Frontal cortex (tissue), 3 donors: ENCODE measurements at regions not wholly inside any gene's neighbourhood (a gene's known extent, or its start where the extent isn't known, plus 50 kb on each side); places are given as distances from the start of the nearest gene placed in this dataset.
A peak's percentile ranks its signal among the peaks of the same experiment; 100 is the strongest.
"Not testable (repeated sequence)": the region's sequence is repeated elsewhere in the genome, so short reads cannot be mapped to it uniquely, and the experiment has no call there.

Experiments used
- DNase-seq, 2 donors: peaks; one replicate each; pipeline ENCODE4 v3.0.0; 2012; ENCODE audit warnings: low spot score in 2 of 2
- FAIRE-seq: peaks from 2 replicates; lab custom pipeline; 2012; peaks lifted over from hg19 to GRCh38; lab: Jason Lieb, UNC
- donor health status: control.
- donor health status: control.
- donor health status: control.

DNA sequence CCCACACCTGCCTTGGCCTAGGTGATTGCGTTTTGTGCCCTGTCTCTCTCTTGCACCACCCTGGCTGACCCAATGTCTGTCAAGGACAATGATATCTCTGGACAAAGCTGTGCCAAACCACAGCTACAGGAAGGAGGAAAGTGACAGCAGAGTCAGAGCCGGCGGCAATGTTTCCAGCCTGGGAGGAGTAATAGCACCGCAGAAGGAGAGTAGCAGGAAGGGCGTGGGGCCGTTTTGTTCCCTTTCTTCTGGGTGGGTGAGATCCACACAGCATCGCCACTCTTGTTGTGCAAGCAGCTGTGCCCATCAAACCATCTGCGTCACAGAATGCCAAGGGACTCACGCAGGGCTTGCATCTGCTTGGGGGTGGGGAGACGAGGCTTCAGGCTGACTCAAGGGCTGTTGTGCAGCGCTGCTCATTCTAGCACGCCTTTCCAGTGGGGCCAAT is 341.6 kb upstream of the AUTS2 start:
- DNase-seq: peak in 1 of 2 donors; percentile 31

DNA sequence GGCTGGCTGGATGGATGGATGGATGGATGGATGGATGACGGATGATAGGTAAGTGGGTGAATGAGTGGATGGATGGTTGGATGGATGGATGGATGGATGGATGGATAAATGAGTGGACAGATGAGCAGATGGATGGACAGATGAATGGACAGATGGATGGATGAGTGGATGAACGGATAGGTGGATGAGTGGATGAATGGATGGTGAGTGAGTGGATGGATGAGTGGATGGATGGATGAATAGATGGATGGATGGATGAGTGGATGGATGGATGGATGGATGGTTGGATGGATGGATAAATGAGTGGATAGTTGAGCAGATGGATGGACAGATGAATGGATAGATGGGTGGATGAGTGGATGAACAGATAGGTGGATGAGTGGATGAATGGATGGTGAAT is 340.7 kb upstream of the AUTS2 start:
- FAIRE-seq (no peak), DNase-seq (no peak)

More for the DNA sequence above, 341.6 kb upstream of the AUTS2 start:
- FAIRE-seq: no peak

DNA sequence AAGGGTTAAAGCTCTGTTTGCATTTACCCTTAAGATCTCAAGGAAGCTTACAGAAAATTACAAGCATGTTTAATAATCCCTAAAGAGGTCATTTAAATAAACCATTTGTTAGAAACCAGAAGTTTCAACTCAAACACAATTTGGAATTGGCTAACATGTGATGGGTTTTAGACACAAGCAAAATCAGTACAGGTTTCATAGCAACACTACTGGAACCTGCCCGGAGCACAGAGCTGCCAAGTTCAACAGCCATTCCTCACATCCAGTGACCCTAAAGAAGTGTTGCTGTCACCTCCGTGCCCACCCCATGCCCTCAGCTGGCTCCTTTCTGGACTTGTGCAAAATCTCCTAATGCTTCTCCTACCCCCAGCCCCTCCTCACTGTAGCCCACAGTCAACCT is 338.8 kb upstream of the AUTS2 start:
- FAIRE-seq (no peak), DNase-seq (no peak)

DNA sequence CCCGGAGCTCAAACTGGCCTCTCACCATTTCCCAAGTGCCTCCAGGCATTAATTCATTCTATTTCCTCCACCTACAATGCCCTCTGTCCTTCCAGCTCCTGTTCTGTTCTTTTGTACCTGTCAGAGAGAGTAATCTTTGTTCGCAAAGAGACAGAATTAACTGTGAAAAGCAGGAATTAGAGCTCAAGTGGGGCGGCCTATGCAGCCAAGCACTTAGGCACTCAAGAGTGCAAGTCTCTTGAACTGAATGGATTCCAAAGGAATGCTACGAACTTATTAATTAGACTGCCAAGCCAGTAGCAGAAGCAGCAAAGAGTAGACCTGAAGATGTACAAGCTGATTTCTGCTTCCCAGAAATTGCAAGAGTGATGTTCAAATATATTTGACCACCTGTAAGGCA is 338.3 kb upstream of the AUTS2 start:
- FAIRE-seq (no peak), DNase-seq (no peak)

DNA sequence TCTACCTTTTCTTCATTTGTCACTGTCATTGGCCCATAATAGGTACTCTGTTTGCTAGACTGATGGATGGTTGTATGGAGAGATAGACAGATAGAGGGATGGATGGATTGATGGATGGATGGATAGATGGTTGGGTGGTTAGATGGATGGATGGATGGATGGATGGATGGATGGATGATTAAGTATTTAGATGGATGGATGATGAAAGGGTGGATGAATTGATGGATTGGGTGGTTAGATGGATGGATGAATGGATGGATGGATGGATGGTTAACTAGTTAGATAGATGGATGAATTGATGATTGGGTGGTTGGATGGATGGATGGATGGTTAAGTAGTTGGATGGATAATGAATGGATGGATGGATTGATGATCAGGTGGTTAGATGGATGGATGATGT is 334.7 kb upstream of the AUTS2 start:
- FAIRE-seq (no peak), DNase-seq (no peak)

DNA sequence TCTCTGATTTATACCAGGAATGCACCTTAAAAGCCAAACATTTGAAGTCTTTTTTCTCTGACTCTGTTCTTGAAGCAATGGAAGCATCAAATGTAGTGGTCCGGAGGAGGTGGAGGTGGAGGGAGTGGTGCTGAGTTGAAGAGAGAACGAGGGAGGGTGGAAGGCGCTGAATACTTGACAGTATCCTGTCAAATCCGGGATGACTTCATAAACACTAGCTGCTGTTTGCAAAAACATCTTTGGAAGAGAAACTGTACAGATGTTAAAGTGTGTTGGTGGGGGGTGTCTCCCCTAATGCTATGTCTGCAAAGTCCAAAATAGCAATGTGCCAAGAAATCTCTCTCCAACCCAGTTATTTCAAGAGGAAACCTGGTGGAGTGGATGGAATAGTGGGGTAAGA is 328.5 kb upstream of the AUTS2 start:
- DNase-seq (no peak), FAIRE-seq (no peak)

DNA sequence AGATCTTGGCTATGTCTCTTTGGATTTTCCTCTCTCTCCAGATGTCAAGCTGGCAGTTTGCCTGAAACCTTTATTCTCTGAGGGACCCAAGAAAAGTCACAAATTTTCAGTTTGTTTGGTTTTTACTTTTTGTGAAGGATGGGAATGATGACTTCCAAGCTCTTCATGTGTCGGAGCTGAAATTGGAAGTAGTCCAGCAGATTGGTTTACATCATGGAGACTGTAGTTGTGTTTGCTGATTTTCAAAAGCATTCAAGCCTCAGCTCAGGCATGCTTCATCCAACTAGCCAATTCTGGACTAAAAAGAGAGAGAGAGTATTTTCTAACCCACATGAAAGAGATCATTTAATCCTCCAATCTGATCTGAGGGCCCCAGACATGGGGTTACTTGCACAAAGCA is 326.2 kb upstream of the AUTS2 start:
- no peak for FAIRE-seq
- no peak for DNase-seq

DNA sequence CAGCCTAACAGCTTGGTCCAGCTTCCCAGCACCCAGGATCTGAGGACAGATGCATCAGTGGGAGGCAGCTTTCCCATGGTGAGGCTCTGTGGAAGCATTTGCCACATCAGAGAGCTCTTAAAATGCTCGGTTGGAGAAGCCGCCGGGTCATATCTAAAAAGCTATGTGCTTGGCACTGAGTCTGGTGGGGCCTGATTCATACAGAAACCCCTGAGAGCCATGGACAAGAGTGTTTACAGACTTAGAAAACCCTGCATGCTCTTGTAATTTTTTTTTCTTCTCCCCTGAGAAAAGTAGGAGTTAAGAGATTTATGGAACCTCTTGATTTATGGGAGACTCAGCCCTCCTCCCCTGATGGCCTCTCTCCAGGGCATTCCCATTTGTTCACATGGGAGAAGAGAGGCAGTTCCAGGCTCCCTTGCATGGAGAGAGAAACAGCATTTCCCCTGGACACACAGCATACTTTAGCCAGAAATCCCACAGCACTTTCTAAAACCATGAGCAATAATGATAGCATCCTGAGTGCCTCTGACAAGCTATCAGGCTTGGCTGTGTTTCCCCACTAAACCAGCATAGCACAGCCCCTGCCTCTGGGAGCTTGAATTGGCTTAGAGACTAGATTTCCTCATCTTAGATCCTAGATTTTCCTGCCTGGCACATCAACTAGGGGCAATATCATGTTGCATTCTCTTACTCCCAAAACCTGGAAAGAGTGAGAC is 322.1 kb upstream of the AUTS2 start:
- no peak for FAIRE-seq
- DNase-seq: no peak

DNA sequence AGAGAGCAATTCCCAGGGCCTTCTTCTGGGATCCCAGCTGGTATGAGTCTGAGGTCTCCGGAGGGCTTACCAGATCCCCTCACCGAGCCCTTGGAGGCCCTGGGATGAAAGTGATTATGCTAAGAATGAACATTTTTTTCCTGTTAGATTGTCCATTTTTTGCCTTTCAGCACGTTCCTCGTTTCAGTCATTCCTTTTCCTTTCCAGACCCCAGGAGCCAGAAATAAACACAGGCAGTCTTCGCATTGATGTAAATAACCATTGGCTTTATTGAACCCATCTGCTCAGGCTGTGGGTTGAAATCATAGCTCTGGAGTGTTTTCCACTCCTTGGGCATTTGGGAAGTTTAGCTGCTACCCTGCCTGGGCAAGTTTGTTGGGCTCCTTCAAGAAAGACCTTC is 320.9 kb upstream of the AUTS2 start:
- DNase-seq: no peak
- FAIRE-seq: no peak

DNA sequence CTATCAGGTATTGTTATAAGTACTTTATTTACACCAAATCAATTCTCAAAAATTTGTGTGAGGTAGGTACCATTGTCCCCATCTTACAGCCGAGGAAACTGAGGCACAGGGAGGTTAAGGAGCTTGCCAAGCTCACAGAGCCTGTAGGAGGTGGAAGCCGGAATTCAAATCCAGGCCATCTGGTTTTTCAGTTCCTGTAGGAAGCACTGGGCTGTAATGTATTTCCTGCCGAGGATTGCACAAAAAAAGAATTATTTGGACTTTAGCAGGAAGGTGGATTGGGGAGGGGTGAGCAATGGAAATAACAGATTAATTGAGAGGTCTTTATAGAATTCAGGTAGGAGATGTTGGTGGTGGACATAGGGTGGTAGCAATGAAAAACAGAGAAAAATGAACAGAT is 315.3 kb upstream of the AUTS2 start:
- no peak for DNase-seq
- no peak for FAIRE-seq

DNA sequence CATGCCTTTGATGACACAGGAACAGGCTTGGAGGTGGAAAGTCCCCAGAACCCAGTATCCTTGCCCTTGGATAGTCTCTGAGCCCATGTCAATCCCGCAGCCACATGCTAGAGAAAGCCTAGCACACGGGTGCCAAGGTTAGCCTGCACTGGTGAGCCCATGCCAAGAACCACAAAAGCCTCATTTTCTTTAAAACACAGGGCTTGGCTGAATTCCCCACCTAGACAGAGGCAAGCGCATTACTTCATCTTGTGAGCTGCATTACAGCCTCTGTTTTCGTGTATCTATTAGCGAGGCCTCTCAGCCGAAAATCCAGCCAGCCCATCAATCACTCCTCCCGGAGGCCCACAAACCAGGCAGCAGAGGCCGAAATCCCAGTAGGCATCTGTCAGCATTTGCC is 314.9 kb upstream of the AUTS2 start:
- peak in 1 of 2 donors; percentile 7 for DNase-seq
- no peak for FAIRE-seq

DNA sequence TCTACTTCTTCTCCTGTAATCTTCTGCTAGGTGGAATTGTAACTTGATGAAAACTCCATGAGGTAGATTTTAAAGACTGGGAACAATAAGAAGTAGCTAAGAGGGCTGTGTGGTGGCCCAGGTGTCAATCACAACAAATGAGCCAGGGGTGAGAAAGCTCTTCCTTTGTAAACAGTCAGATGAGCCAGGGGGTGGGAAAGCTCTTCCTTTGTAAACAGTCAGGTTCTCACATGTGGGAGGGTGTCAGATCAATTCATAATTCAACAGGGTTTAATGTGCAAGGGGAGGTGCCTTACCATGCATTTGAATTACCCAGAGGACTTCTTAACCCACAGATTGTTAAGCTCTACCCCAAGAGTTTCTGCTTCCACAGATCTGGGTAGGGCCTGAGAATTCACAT is 312.4 kb upstream of the AUTS2 start:
- DNase-seq (no peak), FAIRE-seq (no peak)

DNA sequence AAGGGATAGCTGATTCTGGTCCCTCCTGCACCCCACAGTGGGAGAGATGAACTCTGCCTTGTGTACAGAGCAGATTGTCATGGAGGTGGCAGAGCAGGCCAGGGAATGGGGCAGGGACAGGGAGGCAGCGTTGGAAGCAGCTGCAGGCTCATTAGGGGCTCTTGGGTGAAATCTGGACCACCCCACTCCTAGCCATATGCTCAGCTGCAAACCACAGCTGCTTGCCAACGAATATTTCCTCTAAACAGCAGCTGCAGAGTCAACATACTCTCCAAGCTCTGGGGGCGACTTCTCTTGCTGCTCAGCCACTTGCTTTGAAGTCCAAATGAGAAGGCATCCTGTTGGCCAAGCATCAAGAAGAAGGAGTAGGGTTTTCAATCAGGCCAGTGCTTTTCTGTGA is 302.3 kb upstream of the AUTS2 start:
- no peak for FAIRE-seq
- no peak for DNase-seq

DNA sequence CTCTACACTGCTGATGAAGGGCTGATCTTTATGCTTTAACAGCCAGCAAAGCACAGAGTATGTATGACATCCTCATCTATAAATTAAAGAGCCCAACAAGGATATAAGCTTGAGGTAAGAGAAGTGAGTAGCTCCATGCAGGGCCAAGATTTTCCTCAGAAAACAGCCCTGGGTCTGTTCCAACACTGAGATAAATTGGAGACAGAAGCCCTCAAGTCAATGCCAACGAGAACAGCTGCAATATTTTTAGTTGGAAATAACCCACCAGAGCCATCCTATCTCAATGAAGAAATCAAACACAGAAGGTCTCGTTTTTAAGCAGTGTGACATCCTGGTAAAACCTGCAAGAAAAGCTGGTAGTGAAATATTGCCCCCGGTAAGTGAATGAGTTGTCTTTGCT is 297.0 kb upstream of the AUTS2 start:
- DNase-seq: no peak
- no peak for FAIRE-seq

DNA sequence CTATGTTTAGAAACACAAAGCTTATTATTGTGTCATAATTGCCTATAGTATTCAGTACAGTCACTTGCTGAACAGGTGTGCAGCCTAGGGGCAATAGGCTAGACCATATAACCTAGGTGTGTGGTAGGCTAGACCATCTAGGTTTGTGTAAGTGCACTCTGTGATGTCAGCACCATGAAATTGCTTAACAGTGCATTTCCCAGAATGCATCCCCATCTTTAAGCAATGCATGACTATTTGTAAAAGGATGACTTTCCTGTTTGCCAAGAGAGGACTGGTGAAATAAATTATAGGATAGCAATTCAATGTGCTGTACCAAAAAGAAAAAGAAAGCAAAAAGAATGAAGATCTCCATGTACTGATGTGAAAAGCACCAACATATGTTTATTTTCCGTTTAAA is 288.7 kb upstream of the AUTS2 start:
- DNase-seq: no peak
- no peak for FAIRE-seq

DNA sequence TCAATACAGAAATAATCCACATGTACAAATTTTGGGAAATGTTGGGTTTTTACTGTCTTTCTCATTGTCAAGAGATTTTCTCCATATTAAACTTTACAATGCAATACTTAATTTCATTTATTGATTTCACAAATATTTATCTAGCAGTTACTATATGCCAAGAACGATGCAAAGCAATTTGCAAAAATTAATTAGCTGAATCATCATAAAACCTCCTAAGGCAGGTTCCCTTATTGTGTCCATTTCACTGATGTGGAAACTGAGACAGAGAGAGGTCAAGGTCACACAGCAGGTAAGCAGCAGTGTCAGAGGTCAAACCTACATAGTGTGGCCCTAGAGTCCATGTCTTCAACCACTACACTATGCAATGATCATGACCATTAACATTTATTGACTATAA is 286.8 kb upstream of the AUTS2 start:
- DNase-seq: no peak
- no peak for FAIRE-seq

DNA sequence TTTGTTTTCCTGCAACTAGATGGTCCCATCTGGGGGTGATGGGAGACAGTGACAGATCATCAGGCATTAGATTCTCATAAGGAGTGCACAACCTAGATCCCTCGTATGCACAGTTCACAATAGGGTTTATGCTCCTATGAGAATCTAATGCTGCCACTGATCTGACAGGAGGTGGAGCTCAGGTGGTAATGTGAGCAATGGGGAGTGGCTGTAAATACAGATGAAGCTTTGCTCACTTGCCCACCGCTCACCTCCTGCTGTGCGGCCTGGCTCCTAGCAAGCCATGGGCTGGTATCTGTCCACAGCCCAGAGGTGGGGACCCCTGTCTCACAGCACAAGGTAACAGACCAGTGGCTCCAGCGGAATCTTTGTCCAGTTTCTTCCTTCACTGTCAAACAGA is 284.4 kb upstream of the AUTS2 start:
- DNase-seq, FAIRE-seq: not testable (repeated sequence)

DNA sequence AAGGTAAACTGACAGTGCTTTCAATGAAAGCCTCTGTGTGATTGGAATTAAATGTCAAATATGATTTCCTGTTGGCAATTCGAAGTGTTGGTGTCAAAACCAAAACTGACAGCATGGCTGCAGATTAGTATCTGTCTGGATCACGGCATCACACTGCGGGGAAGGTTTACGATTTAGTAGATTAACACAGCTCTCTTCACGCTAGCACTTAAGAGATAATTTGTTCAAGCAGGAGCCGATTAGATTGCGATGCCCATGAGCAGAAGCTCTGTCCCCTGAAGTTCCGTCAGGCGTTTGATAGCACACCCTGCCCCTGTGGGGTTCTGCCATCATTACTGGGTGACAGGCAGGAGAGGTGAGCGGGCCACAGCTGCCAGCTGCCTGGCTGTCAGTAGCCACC is 279.5 kb upstream of the AUTS2 start:
- FAIRE-seq: no peak
- DNase-seq: no peak

DNA sequence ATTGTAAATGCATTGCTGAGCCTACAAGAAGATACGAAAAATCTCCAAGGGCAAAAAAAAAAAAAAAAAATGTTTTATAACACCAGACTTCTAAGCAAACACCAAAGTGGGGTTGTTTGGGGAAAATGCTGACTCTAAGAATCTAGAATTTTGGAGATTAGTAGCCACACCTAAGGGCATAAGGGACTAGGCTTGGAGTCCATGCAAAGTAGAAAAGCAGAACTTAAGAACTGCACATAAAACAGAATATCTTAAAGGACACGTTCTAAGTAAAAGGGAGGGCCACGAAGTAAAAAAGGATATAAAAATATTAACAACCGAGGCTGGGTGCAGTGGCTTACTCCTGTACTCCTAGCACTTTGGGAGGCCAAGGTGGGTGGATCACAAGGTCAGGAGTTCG is 269.8 kb upstream of the AUTS2 start:
- no peak for DNase-seq
- no peak for FAIRE-seq

DNA sequence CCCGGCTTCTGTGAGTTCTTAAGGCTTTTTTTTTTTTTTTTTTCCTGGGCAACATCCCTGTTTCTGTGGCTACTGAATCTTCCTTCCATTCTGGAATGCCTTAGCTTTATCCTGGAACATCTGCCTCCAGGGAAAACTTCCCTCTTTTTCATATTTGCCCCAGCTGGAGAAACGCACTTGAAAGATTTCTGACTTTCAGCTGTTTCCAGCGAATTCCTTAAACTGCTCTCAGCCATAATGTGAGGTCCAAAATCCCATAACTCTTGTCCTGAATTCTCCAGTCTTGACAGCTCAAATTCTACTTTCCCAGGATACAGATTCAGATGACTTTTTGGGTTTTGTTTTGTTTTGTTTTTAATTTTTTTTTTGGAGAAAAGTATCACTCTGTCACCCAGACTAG is 263.6 kb upstream of the AUTS2 start:
- no peak for DNase-seq

DNA sequence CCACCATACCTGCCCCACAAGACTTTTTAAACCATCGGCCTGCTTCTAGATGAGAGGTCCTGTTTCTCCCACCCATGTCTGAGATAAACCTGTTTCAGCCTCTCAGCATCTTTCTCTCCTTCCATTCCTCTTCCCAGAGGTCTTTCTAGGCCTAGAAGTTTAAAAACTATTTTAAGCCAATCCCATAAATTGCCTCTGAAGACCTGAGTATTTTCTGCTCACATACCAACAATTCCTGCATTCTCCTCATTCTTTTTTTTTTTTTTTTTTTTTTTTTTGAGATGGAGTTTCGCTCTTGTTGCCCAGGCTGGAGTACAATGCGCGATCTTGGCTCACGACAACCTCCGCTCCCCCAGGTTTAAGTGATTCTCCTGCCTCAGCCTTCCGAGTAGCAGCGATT is 262.9 kb upstream of the AUTS2 start:
- DNase-seq: no peak
- no peak for FAIRE-seq

More for the DNA sequence above, 263.6 kb upstream of the AUTS2 start:
- no peak for FAIRE-seq

DNA sequence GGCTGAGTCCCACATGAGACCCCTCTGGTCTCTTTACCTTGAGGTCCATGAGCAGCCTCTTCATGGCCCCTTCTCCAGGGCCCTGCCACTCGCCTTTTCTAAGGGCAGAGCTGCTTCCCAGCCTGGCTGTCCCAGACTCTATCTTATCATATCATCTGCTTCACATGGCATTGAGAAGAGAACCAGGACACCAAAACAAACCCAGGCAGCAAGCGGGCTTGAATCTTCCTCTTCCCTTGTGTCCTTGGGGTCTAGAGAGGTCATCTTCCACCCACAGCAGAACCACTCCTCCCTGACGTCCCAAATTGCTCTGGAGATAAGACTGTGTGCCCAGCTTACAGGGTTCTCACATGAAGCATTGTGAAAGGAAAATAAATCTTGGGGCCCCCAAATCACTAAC is 261.3 kb upstream of the AUTS2 start:
- FAIRE-seq: no peak

More for the DNA sequence above, 261.3 kb upstream of the AUTS2 start:
- DNase-seq: no peak
